Caco-2 (cell line): ENCODE measurements at regions not wholly inside any gene's neighbourhood (a gene's known extent, or its start where the extent isn't known, plus 50 kb on each side); places are given as distances from the start of the nearest gene placed in this dataset.

Source experiments
- BruUV-seq: library from RNA; stranded (reverse); fragments of 400-500 nt; replicated peaks from 2 replicates; lab custom pipeline; 2021; lab: Mats Ljungman, UMichigan
- CTCF ChIA-PET: fragments of 300-600 bp; sonication (Branson Sonifier 250); formaldehyde crosslinking; loops from one replicate; lab custom pipeline; 2022; ENCODE audit warnings: antibody characterized with exemption; lab: Charles Lee
- POLR2A ChIA-PET: fragments of 300-600 bp; sonication (Branson Sonifier 250); formaldehyde crosslinking; loops from one replicate; lab custom pipeline; 2022; ENCODE audit warnings: antibody characterized with exemption; lab: Charles Lee
- DNase-seq, 2 experiments: peaks; one replicate each; pipeline versions ENCODE4 v3.0.0 to v3.0.0-alpha.2; 2020 to 2022
- H3K27me3 ChIP-seq: replicated peaks from 2 replicates; pipeline ENCODE4 v1.6.0; 2011; ENCODE audit warnings: low read length; ENCODE audit not compliant: control insufficient read depth, insufficient read depth
- H3K36me3 ChIP-seq: 2 replicates; pipeline ENCODE4 v1.5.1; 2011; ENCODE audit warnings: low read length; ENCODE audit not compliant: control insufficient read depth, insufficient read depth
- H3K4me1 ChIP-seq: fragments of 250-450 bp; sonication (Bioruptor Pico); 2 replicates; pipeline ENCODE4 v1.5.1; 2020; ENCODE audit warnings: mild to moderate bottlenecking
- H3K4me3 ChIP-seq: 2 replicates; pipeline ENCODE4 v1.5.1; 2011; ENCODE audit warnings: low read depth, mild to moderate bottlenecking, control low read depth, low read length
- H3K9me3 ChIP-seq: fragments of 250-450 bp; sonication (Bioruptor Pico); 2 replicates; pipeline ENCODE4 v1.5.1; 2020; ENCODE audit warnings: mild to moderate bottlenecking, moderate library complexity
- H3K27ac Mint-ChIP-seq: one replicate; pipeline ENCODE4 v1.8.0; 2022; ENCODE audit warnings: mixed read lengths; ENCODE audit not compliant: unreplicated experiment
- H3K27me3 Mint-ChIP-seq: one replicate; pipeline ENCODE4 v1.8.0; 2022; ENCODE audit warnings: mixed read lengths; ENCODE audit not compliant: insufficient read depth, unreplicated experiment
- H3K36me3 Mint-ChIP-seq: one replicate; pipeline ENCODE4 v1.8.0; 2022; ENCODE audit warnings: mild to moderate bottlenecking, mixed read lengths; ENCODE audit not compliant: insufficient read depth, unreplicated experiment
- H3K4me1 Mint-ChIP-seq: one replicate; pipeline ENCODE4 v1.8.0; 2022; ENCODE audit warnings: low read depth, mixed read lengths; ENCODE audit not compliant: unreplicated experiment
- H3K4me3 Mint-ChIP-seq: one replicate; pipeline ENCODE4 v1.8.0; 2022; ENCODE audit warnings: mild to moderate bottlenecking, moderate library complexity, mixed read lengths; ENCODE audit not compliant: unreplicated experiment
- H3K9me3 Mint-ChIP-seq: one replicate; pipeline ENCODE4 v1.8.0; 2022; ENCODE audit warnings: mixed read lengths; ENCODE audit not compliant: unreplicated experiment
- intact Hi-C: fragments of 100-400 bp; cut with micrococcal nuclease; formaldehyde crosslinking; loops from one replicate; pipeline ENCODE4 v1.10.0; 2022; ENCODE audit not compliant: unreplicated experiment
- TF ChIP-seq, protein P1 (sequence below), 2 experiments: fragments of 200-600 bp in 1 of 2; IDR thresholded peaks; 1 replicate in 1 of 2; 2 replicates in 1 of 2; pipeline versions ENCODE4 v1.5.1 to v1.8.0; 2011 to 2022; ENCODE audit warnings: antibody characterized with exemption in 1 of 2, control low read depth in 1 of 2, inconsistent platforms in 1 of 2, low read depth in 1 of 2, low read length in 1 of 2, mild to moderate bottlenecking in 1 of 2, moderate library complexity in 1 of 2; ENCODE audit not compliant: insufficient read depth in 1 of 2, severe bottlenecking in 1 of 2, unreplicated experiment in 1 of 2

- POLR2A ChIA-PET = interaction anchor here (0.6 kb wide), 1 partner anchor 167 kb away, joined by 3 read pairs; no protein-coding TSS in a partner anchor
- H3K36me3 Mint-ChIP-seq = no peaks in the 10 kb centered on the region
- intact Hi-C loops = no loop called here
Observed at GRCh38 chr13:29948244-29948643, 97.8 kb upstream of the UBL3 start.

DNA sequence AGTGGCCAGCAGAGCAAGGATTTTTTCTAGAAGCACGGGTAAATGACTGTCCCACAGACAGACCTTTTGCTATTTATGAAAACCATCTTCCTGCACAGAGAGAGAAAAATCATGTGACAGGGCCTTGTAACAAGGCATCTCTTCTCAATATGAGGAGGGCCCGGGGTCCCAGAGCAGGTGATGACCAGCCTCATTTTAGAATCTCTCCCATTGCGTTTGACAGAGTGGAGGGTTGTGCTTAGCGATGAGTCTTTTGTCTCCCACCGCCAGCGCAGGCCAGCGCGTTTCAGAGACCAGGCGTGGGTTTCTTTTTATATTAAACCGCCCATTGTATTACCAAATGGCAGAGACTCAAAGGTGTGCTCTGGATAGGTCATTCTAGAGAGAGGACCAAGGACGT, 97.4 kb upstream of the UBL3 start:
- TF ChIP-seq, protein P1, sequence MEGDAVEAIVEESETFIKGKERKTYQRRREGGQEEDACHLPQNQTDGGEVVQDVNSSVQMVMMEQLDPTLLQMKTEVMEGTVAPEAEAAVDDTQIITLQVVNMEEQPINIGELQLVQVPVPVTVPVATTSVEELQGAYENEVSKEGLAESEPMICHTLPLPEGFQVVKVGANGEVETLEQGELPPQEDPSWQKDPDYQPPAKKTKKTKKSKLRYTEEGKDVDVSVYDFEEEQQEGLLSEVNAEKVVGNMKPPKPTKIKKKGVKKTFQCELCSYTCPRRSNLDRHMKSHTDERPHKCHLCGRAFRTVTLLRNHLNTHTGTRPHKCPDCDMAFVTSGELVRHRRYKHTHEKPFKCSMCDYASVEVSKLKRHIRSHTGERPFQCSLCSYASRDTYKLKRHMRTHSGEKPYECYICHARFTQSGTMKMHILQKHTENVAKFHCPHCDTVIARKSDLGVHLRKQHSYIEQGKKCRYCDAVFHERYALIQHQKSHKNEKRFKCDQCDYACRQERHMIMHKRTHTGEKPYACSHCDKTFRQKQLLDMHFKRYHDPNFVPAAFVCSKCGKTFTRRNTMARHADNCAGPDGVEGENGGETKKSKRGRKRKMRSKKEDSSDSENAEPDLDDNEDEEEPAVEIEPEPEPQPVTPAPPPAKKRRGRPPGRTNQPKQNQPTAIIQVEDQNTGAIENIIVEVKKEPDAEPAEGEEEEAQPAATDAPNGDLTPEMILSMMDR (IDR thresholded peaks at IDR 0.05; ENCODE audit: insufficient read depth in 1 of 2, low read depth in 1 of 2, low read length in 1 of 2, severe bottlenecking in 1 of 2, unreplicated experiment in 1 of 2) = no peak
- no peak overlapping the region for H3K4me3 Mint-ChIP-seq
- H3K27me3 Mint-ChIP-seq = no peaks in the 10 kb centered on the region
- Histone ChIP-seq H3K4me1 (no peaks in the 10 kb centered on the region), H3K27me3 (no peaks in the 10 kb centered on the region), H3K36me3 (no peaks in the 10 kb centered on the region), H3K9me3 (no peaks in the 10 kb centered on the region), H3K4me3 (no peak overlapping the region)
- ChIA-PET CTCF (no interaction called here), POLR2A (interaction anchor here (0.6 kb wide), 1 partner anchor 167 kb away, joined by 3 read pairs; no protein-coding TSS in a partner anchor)
- H3K36me3 Mint-ChIP-seq = no peaks in the 10 kb centered on the region
- DNase-seq = no peak
- BruUV-seq = no TSS peak
- no peaks in the 10 kb centered on the region for H3K9me3 Mint-ChIP-seq
- H3K4me1 Mint-ChIP-seq = peaks cover 6% of the 10 kb centered on the region
- no peak overlapping the region for H3K27ac Mint-ChIP-seq
- intact Hi-C loops = no loop called here

More at GRCh38 chr13:29948244-29948643, 97.8 kb upstream of the UBL3 start:
- BruUV-seq = no TSS peak
- TF ChIP-seq, protein P1 (IDR thresholded peaks at IDR 0.05; ENCODE audit: insufficient read depth in 1 of 2, low read depth in 1 of 2, low read length in 1 of 2, severe bottlenecking in 1 of 2, unreplicated experiment in 1 of 2) = no peak
- Mint-ChIP-seq H3K4me3 (no peak overlapping the region), H3K27ac (no peak overlapping the region), H3K27me3 (no peaks in the 10 kb centered on the region), H3K4me1 (peaks cover 6% of the 10 kb centered on the region), H3K9me3 (no peaks in the 10 kb centered on the region)
- Histone ChIP-seq H3K4me1 (no peaks in the 10 kb centered on the region), H3K9me3 (no peaks in the 10 kb centered on the region), H3K36me3 (no peaks in the 10 kb centered on the region), H3K27me3 (no peaks in the 10 kb centered on the region), H3K4me3 (no peak overlapping the region)
- CTCF ChIA-PET = no interaction called here
- DNase-seq = no peak

DNA sequence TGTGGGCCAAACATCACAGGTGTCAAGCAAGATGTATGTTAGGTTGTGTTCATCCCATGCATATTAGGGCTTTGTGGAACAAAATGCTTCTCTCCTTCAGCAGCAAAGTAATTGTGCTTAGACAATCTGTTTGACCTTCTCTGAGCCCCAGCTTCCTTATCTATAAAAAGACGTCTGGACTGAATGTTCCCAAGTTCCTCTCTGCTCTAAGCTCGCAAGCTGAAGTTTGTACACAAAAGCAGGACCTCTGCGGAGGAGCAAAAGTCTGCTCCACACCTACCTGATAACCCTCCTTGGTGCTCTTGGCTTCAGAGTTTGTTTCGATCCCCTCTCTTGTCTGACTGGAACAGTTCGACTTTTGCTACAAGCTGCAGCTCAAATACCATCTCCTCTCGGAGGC, 95.7 kb upstream of the UBL3 start:
- Mint-ChIP-seq H3K4me3 (no peak overlapping the region), H3K27me3 (no peaks in the 10 kb centered on the region), H3K36me3 (no peaks in the 10 kb centered on the region), H3K9me3 (no peaks in the 10 kb centered on the region), H3K27ac (no peak overlapping the region), H3K4me1 (peaks cover 6% of the 10 kb centered on the region)
- BruUV-seq = no TSS peak
- TF ChIP-seq, protein P1 (IDR thresholded peaks at IDR 0.05; ENCODE audit: insufficient read depth in 1 of 2, low read depth in 1 of 2, low read length in 1 of 2, severe bottlenecking in 1 of 2, unreplicated experiment in 1 of 2) = no peak
- no peaks in the 10 kb centered on the region for H3K4me1 ChIP-seq
- H3K4me3 ChIP-seq = no peak overlapping the region
- intact Hi-C loops = no loop called here
- H3K27me3 ChIP-seq = no peaks in the 10 kb centered on the region
- POLR2A ChIA-PET = no interaction called here
- H3K36me3 ChIP-seq = no peaks in the 10 kb centered on the region
- CTCF ChIA-PET = no interaction called here
- no peaks in the 10 kb centered on the region for H3K9me3 ChIP-seq
- no peak for DNase-seq
